Left ventricle myocardium inferior (tissue), 1 donor: ENCODE measurements at regions not wholly inside any gene's neighbourhood (a gene's known extent, or its start where the extent isn't known, plus 50 kb on each side); places are given as distances from the start of the nearest gene placed in this dataset.

Experiments used
- DNase-seq: peaks from one replicate; pipeline ENCODE4 v3.0.0-alpha.2; 2020
- H3K27ac ChIP-seq: fragments of 200-600 bp; replicated peaks from 2 replicates; pipeline ENCODE4 v1.8.0; 2021
- H3K27me3 ChIP-seq: fragments of 200-600 bp; 2 replicates; pipeline ENCODE4 v1.8.0; 2021; ENCODE audit warnings: low read depth
- H3K36me3 ChIP-seq: fragments of 200-600 bp; 2 replicates; pipeline ENCODE4 v1.8.0; 2021
- H3K4me1 ChIP-seq: fragments of 200-600 bp; 2 replicates; pipeline ENCODE4 v1.8.0; 2021
- H3K4me3 ChIP-seq: fragments of 200-600 bp; 2 replicates; pipeline ENCODE4 v1.8.0; 2021; ENCODE audit warnings: mild to moderate bottlenecking, moderate library complexity
- H3K9me3 ChIP-seq: fragments of 200-600 bp; replicated peaks from 2 replicates; pipeline ENCODE4 v1.8.0; 2021
- CTCF ChIP-seq: fragments of 200-600 bp; IDR thresholded peaks from 2 replicates; pipeline ENCODE4 v1.8.0; 2021; ENCODE audit warnings: antibody characterized with exemption, mild to moderate bottlenecking, borderline replicate concordance
- intact Hi-C: fragments of 100-400 bp; cut with micrococcal nuclease; formaldehyde crosslinking; loops from one replicate; pipeline ENCODE4 v1.11.0; 2022
- donor health status: DM: no; HTN: yes; CAD: no; lungs with severe emphysema.

GRCh38 chr14:38137005-38137404 is 70.7 kb upstream of the SSTR1 start:
- TF ChIP-seq CTCF = no peak
- no peak for DNase-seq
- H3K9me3 ChIP-seq = no peaks in the 10 kb centered on the region
- no peaks in the 10 kb centered on the region for H3K4me1 ChIP-seq
- no peaks in the 10 kb centered on the region for H3K27me3 ChIP-seq
- H3K27ac ChIP-seq = no peak overlapping the region
- H3K4me3 ChIP-seq = no peak overlapping the region
- H3K36me3 ChIP-seq = no peaks in the 10 kb centered on the region
- intact Hi-C loops = no loop called here

- no peak for TF ChIP-seq CTCF
- no peak for DNase-seq
- H3K27ac ChIP-seq = no peak overlapping the region
- intact Hi-C loops = no loop called here
- H3K27me3 ChIP-seq = no peaks in the 10 kb centered on the region
- H3K9me3 ChIP-seq = no peaks in the 10 kb centered on the region
- H3K36me3 ChIP-seq = no peaks in the 10 kb centered on the region
- H3K4me1 ChIP-seq = peaks cover 1% of the 10 kb centered on the region
- H3K4me3 ChIP-seq = no peak overlapping the region
These were observed 69.1 kb upstream of the SSTR1 start for GRCh38 chr14:38138473-38139138.

- Histone ChIP-seq H3K36me3 (no peaks in the 10 kb centered on the region), H3K9me3 (no peaks in the 10 kb centered on the region), H3K4me3 (no peak overlapping the region), H3K27ac (no peak overlapping the region), H3K4me1 (peaks cover 7% of the 10 kb centered on the region), H3K27me3 (no peaks in the 10 kb centered on the region)
- no peak for DNase-seq
- intact Hi-C loops = no loop called here
- no peak for TF ChIP-seq CTCF
These were observed 67.8 kb upstream of the SSTR1 start for GRCh38 chr14:38139926-38140325.

GRCh38 chr14:38143170-38143569 is 64.5 kb upstream of the SSTR1 start:
- TF ChIP-seq CTCF = no peak
- H3K36me3 ChIP-seq = no peaks in the 10 kb centered on the region
- H3K9me3 ChIP-seq = no peaks in the 10 kb centered on the region
- no peaks in the 10 kb centered on the region for H3K27me3 ChIP-seq
- intact Hi-C loops = no loop called here
- H3K4me3 ChIP-seq = no peak overlapping the region
- peaks cover 7% of the 10 kb centered on the region for H3K4me1 ChIP-seq
- DNase-seq = no peak
- H3K27ac ChIP-seq = no peak overlapping the region

GRCh38 chr14:38143659-38144505 is 63.8 kb upstream of the SSTR1 start:
- no peaks in the 10 kb centered on the region for H3K36me3 ChIP-seq
- intact Hi-C loops = no loop called here
- DNase-seq = no peak
- no peak for TF ChIP-seq CTCF
- H3K9me3 ChIP-seq = no peaks in the 10 kb centered on the region
- no peak overlapping the region for H3K4me3 ChIP-seq
- no peak overlapping the region for H3K27ac ChIP-seq
- peaks cover 7% of the 10 kb centered on the region for H3K4me1 ChIP-seq
- no peaks in the 10 kb centered on the region for H3K27me3 ChIP-seq
